ENCODE measurements at regions not wholly inside any gene's neighbourhood (a gene's known extent, or its start where the extent isn't known, plus 50 kb on each side); places are given as distances from the start of the nearest gene placed in this dataset.

DNA sequence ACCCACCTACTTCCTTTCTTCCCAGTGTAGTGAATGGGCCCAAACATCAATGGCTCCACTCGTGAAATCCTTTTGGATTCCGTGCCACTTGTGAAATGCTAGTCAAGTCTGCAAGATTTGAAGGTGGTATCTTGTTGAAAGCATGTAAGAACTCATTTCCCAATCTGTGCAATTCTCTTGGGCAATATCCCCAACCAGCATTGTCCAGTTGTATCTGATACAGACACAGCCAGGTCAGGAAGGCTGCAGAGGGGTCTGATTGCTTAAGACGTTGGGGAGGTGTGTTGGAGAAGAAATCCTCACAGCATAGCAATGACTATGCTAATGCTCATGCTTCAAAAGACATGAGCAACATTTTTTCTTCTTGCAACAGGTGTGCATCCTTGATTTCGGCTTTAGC, 164.8 kb downstream of the VEGFC start:
- no peak for TF ChIP-seq PRDM1 (tag by site-specific recombination; IDR thresholded peaks at IDR 0.05)
- TF ChIP-seq SCRT2 (tag by site-specific recombination; IDR thresholded peaks at IDR 0.05): peak; percentile 64
- CTCF ChIA-PET: no interaction called here
- POLR2A ChIA-PET: no interaction called here
- Histone ChIP-seq H3K27ac (ENCODE audit: extremely low read depth, low read depth, low read length) (no peak overlapping the region), H3K4me1 (ENCODE audit: control insufficient read depth, insufficient read depth, low read length) (no peaks in the 10 kb centered on the region), H3K4me3 (ENCODE audit: low read depth, low read length) (no peak overlapping the region), H3K36me3 (ENCODE audit: control insufficient read depth in 2 of 2, insufficient read depth in 1 of 2, low read length in 2 of 2) (no peaks in the 10 kb centered on the region), H3K9me3 (ENCODE audit: control insufficient read depth, insufficient read depth, low read depth, low read length) (no peaks in the 10 kb centered on the region)

DNA sequence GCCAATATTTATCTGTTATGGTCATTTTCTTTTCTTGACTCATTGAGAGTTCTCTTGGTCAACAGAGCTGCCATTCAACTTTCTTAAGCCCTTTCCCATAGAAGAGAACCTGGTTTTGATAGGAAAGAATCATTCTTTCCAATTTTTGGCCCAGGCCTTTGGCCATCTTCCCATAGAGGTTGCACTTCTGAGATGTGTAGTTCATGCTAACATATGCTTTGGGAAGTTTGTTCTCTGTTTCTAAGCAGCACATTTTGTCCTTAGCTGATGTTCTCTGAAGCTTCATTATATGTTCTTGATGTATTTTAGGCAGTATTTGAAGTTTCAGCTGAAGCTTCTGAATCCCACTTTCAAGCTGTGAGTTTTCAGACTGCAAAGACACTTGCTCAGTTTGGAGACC, 161.1 kb downstream of the VEGFC start:
- TF ChIP-seq, protein P1, sequence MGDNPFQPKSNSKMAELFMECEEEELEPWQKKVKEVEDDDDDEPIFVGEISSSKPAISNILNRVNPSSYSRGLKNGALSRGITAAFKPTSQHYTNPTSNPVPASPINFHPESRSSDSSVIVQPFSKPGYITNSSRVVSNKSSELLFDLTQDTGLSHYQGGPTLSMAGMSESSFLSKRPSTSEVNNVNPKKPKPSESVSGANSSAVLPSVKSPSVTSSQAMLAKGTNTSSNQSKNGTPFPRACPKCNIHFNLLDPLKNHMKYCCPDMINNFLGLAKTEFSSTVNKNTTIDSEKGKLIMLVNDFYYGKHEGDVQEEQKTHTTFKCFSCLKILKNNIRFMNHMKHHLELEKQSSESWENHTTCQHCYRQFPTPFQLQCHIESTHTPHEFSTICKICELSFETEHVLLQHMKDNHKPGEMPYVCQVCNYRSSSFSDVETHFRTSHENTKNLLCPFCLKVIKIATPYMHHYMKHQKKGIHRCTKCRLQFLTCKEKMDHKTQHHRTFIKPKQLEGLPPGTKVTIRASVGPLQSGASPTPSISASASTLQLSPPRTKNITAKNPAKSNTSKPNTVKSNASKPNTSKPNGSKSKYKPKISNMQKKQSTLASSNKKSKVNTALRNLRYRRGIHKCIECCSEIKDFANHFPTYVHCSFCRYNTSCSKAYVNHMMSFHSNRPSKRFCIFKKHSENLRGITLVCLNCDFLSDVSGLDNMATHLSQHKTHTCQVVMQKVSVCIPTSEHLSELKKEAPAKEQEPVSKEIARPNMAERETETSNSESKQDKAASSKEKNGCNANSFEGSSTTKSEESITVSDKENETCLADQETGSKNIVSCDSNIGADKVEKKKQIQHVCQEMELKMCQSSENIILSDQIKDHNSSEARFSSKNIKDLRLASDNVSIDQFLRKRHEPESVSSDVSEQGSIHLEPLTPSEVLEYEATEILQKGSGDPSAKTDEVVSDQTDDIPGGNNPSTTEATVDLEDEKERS (tag by site-specific recombination; IDR thresholded peaks at IDR 0.05): no peak
- TF ChIP-seq ZNF843 (tag by site-specific recombination; IDR thresholded peaks at IDR 0.05) (no peak), ZIC2 (tag by site-specific recombination; IDR thresholded peaks at IDR 0.05) (no peak), FEZF1 (tag by site-specific recombination; IDR thresholded peaks at IDR 0.05) (no peak), SCRT1 (tag by site-specific recombination; IDR thresholded peaks at IDR 0.05; ENCODE audit: borderline replicate concordance) (no peak), ZNF830 (tag by site-specific recombination; IDR thresholded peaks at IDR 0.05; ENCODE audit: low read depth) (no peak), ZBTB7A (tag by site-specific recombination; IDR thresholded peaks at IDR 0.05; ENCODE audit: low read depth) (no peak), KLF10 (tag by site-specific recombination; IDR thresholded peaks at IDR 0.05) (no peak), ZNF837 (tag by site-specific recombination; IDR thresholded peaks at IDR 0.05) (no peak), ZNF707 (tag by site-specific recombination; IDR thresholded peaks at IDR 0.05) (no peak), ZNF621 (tag by site-specific recombination; IDR thresholded peaks at IDR 0.05) (no peak), ZSCAN16 (tag by site-specific recombination; IDR thresholded peaks at IDR 0.05) (no peak)
- TF ChIP-seq, protein P2, sequence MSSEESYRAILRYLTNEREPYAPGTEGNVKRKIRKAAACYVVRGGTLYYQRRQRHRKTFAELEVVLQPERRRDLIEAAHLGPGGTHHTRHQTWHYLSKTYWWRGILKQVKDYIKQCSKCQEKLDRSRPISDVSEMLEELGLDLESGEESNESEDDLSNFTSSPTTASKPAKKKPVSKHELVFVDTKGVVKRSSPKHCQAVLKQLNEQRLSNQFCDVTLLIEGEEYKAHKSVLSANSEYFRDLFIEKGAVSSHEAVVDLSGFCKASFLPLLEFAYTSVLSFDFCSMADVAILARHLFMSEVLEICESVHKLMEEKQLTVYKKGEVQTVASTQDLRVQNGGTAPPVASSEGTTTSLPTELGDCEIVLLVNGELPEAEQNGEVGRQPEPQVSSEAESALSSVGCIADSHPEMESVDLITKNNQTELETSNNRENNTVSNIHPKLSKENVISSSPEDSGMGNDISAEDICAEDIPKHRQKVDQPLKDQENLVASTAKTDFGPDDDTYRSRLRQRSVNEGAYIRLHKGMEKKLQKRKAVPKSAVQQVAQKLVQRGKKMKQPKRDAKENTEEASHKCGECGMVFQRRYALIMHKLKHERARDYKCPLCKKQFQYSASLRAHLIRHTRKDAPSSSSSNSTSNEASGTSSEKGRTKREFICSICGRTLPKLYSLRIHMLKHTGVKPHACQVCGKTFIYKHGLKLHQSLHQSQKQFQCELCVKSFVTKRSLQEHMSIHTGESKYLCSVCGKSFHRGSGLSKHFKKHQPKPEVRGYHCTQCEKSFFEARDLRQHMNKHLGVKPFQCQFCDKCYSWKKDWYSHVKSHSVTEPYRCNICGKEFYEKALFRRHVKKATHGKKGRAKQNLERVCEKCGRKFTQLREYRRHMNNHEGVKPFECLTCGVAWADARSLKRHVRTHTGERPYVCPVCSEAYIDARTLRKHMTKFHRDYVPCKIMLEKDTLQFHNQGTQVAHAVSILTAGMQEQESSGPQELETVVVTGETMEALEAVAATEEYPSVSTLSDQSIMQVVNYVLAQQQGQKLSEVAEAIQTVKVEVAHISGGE (tag by site-specific recombination; conservative IDR thresholded peaks at IDR 0.05; ENCODE audit: low read depth): no peak
- TF ChIP-seq, protein P3, sequence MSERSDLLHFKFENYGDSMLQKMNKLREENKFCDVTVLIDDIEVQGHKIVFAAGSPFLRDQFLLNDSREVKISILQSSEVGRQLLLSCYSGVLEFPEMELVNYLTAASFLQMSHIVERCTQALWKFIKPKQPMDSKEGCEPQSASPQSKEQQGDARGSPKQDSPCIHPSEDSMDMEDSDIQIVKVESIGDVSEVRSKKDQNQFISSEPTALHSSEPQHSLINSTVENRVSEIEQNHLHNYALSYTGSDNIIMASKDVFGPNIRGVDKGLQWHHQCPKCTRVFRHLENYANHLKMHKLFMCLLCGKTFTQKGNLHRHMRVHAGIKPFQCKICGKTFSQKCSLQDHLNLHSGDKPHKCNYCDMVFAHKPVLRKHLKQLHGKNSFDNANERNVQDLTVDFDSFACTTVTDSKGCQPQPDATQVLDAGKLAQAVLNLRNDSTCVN (tag by site-specific recombination; optimal IDR thresholded peaks at IDR 0.05): no peak
- TF ChIP-seq, protein P4, sequence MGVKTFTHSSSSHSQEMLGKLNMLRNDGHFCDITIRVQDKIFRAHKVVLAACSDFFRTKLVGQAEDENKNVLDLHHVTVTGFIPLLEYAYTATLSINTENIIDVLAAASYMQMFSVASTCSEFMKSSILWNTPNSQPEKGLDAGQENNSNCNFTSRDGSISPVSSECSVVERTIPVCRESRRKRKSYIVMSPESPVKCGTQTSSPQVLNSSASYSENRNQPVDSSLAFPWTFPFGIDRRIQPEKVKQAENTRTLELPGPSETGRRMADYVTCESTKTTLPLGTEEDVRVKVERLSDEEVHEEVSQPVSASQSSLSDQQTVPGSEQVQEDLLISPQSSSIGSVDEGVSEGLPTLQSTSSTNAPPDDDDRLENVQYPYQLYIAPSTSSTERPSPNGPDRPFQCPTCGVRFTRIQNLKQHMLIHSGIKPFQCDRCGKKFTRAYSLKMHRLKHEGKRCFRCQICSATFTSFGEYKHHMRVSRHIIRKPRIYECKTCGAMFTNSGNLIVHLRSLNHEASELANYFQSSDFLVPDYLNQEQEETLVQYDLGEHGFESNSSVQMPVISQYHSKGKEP (tag by site-specific recombination; IDR thresholded peaks at IDR 0.05): no peak
- H3K9me3 ChIP-seq (ENCODE audit: control insufficient read depth, insufficient read depth, low read depth, low read length): no peaks in the 10 kb centered on the region
- ChIA-PET POLR2A (no interaction called here), CTCF (interaction anchor here (0.7 kb wide), 1 partner anchor 81 kb away, joined by 3 read pairs; no protein-coding TSS in a partner anchor)
- H3K27ac ChIP-seq (ENCODE audit: extremely low read depth, low read depth, low read length): no peak overlapping the region
- H3K4me1 ChIP-seq (ENCODE audit: control insufficient read depth, insufficient read depth, low read length): no peaks in the 10 kb centered on the region
- no peaks in the 10 kb centered on the region for H3K36me3 ChIP-seq (ENCODE audit: control insufficient read depth in 2 of 2, insufficient read depth in 1 of 2, low read length in 2 of 2)
- no peak overlapping the region for H3K4me3 ChIP-seq (ENCODE audit: low read depth, low read length)
